COLO668 (cell line): ENCODE measurements at regions not wholly inside any gene's neighbourhood (a gene's known extent, or its start where the extent isn't known, plus 50 kb on each side); places are given as distances from the start of the nearest gene placed in this dataset.
"Not testable (repeated sequence)": the region's sequence is repeated elsewhere in the genome, so short reads cannot be mapped to it uniquely, and the experiment has no call there.

Experiments used
- DNase-seq: peaks from one replicate; lab custom pipeline; 2025; ENCODE audit not compliant: unreplicated experiment; lab: John Stamatoyannopoulos, UW

GRCh38 chr1:146729642-146730344, 208.3 kb upstream of the NBPF12 start:
- DNase-seq: not testable (repeated sequence)

GRCh38 chr1:146715054-146715453, 223.1 kb upstream of the NBPF12 start:
- DNase-seq: not testable (repeated sequence)

GRCh38 chr1:146710838-146711521, 227.1 kb upstream of the NBPF12 start:
- peak; percentile 28 for DNase-seq

- DNase-seq: not testable (repeated sequence)
Measured at GRCh38 chr1:146709302-146709701, 228.8 kb upstream of the NBPF12 start.

GRCh38 chr1:146704162-146704724, 233.9 kb upstream of the NBPF12 start:
- DNase-seq: not testable (repeated sequence)

GRCh38 chr1:146701320-146701719, 236.8 kb upstream of the NBPF12 start:
- not testable (repeated sequence) for DNase-seq

GRCh38 chr1:146695388-146695787, 242.7 kb upstream of the NBPF12 start:
- not testable (repeated sequence) for DNase-seq

- not testable (repeated sequence) for DNase-seq
Measured at GRCh38 chr1:146691798-146692197, 246.3 kb upstream of the NBPF12 start.

- not testable (repeated sequence) for DNase-seq
Measured at GRCh38 chr1:146688893-146689292, 249.2 kb upstream of the NBPF12 start.

GRCh38 chr1:146686777-146687366, 251.3 kb upstream of the NBPF12 start:
- DNase-seq: not testable (repeated sequence)

- not testable (repeated sequence) for DNase-seq
Measured at GRCh38 chr1:146683126-146683429, 255.0 kb upstream of the NBPF12 start.

GRCh38 chr1:146682227-146683125, 255.6 kb upstream of the NBPF12 start:
- not testable (repeated sequence) for DNase-seq

GRCh38 chr1:146673729-146674299, 264.3 kb upstream of the NBPF12 start:
- DNase-seq: not testable (repeated sequence)

GRCh38 chr1:146672608-146673007, 265.5 kb upstream of the NBPF12 start:
- not testable (repeated sequence) for DNase-seq

GRCh38 chr1:146671588-146671987, 266.5 kb upstream of the NBPF12 start:
- not testable (repeated sequence) for DNase-seq

- DNase-seq: not testable (repeated sequence)
Measured at GRCh38 chr1:146670832-146671566, 267.1 kb upstream of the NBPF12 start.

- DNase-seq: not testable (repeated sequence)
Measured at GRCh38 chr1:146666275-146666674, 271.8 kb upstream of the NBPF12 start.

- not testable (repeated sequence) for DNase-seq
Measured at GRCh38 chr1:146660242-146660641, 277.9 kb upstream of the NBPF12 start.

GRCh38 chr1:146656356-146657060, 281.6 kb upstream of the NBPF12 start:
- not testable (repeated sequence) for DNase-seq
